ENCODE measurements at regions not wholly inside any gene's neighbourhood (a gene's known extent, or its start where the extent isn't known, plus 50 kb on each side); places are given as distances from the start of the nearest gene placed in this dataset.
A peak's percentile ranks its signal among the peaks of the same experiment; 100 is the strongest.
"Not testable (repeated sequence)": the region's sequence is repeated elsewhere in the genome, so short reads cannot be mapped to it uniquely, and the experiment has no call there.

DNA sequence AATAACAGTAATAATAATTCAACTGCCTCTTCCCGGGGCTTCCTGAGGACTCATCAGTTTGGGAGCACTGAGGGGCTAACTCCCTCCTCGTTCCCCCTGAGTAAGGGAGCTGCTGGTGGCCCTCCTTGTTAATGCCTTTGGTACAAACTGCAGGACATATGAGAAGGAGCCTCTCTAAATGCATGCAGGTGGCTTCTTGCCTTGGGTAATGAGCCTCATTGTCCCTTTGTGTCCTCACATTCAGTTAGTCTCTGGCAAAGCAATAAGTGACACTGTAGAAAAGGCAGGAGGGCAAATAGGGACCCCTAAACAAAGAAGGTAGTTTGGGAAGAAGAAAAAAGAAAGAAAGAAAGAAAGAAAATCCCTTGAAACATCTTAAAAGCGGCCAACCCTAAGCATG lies 95.4 kb upstream of the ERCC6L2 start:
- TF ChIP-seq, protein P1, sequence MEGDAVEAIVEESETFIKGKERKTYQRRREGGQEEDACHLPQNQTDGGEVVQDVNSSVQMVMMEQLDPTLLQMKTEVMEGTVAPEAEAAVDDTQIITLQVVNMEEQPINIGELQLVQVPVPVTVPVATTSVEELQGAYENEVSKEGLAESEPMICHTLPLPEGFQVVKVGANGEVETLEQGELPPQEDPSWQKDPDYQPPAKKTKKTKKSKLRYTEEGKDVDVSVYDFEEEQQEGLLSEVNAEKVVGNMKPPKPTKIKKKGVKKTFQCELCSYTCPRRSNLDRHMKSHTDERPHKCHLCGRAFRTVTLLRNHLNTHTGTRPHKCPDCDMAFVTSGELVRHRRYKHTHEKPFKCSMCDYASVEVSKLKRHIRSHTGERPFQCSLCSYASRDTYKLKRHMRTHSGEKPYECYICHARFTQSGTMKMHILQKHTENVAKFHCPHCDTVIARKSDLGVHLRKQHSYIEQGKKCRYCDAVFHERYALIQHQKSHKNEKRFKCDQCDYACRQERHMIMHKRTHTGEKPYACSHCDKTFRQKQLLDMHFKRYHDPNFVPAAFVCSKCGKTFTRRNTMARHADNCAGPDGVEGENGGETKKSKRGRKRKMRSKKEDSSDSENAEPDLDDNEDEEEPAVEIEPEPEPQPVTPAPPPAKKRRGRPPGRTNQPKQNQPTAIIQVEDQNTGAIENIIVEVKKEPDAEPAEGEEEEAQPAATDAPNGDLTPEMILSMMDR (IDR thresholded peaks at IDR 0.05; ENCODE audit: low read depth, low read length): no peak
- H3K4me3 ChIP-seq (ENCODE audit: low read depth, low read length): no peak overlapping the region
- in situ Hi-C loops (cut with HindIII; ENCODE audit: low sequenced_read_pairs): no loop called here
- no peak for DNase-seq (ENCODE audit: low read depth, low spot score)

DNA sequence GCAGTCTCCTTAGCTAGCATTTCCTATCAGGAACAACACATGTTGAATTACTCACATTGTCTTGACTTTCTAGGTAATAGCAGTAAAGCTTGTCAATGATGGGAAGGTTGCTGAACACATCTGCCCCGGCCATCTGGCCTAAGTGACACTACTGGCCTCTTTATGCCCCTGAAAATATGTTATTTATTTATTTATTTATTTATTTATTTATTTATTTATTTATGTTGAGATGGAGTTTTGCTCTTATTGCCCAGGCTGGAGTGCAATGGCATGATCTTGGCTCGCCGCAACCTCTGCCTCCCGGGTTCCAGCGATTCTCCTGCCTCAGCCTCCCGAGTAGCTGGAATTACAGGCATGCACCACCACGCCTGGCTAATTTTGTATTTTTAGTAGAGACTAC lies 95.9 kb upstream of the ERCC6L2 start:
- in situ Hi-C loops (cut with HindIII; ENCODE audit: low sequenced_read_pairs); DNase-seq (ENCODE audit: low read depth, low spot score): not testable (repeated sequence)

DNA sequence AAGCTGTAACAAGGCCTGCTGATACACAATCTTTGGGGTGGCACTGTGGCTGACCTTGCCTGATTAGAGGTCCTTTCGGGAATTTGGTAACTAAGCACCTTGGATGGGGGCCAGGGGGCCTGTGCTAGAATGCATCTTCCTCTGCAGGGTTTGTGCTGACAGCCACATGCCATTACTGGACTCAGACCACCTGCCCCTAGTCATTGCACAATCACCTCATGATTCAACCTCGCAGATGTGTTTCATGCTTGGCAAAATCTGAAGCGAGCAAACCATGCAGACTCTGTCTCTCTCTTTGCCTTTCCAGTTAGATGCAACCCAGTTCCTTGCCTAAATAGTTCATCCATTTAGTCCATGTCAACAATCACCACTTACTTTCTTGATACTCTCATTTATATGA lies 96.5 kb upstream of the ERCC6L2 start:
- TF ChIP-seq, protein P1 (IDR thresholded peaks at IDR 0.05; ENCODE audit: low read depth, low read length): no peak
- no peak overlapping the region for H3K4me3 ChIP-seq (ENCODE audit: low read depth, low read length)
- in situ Hi-C loops (cut with HindIII; ENCODE audit: low sequenced_read_pairs): no loop called here
- peak; percentile 56 for DNase-seq (ENCODE audit: low read depth, low spot score)

More for the DNA sequence above, 95.9 kb upstream of the ERCC6L2 start:
- H3K4me3 ChIP-seq (ENCODE audit: low read depth, low read length): not testable (repeated sequence)

DNA sequence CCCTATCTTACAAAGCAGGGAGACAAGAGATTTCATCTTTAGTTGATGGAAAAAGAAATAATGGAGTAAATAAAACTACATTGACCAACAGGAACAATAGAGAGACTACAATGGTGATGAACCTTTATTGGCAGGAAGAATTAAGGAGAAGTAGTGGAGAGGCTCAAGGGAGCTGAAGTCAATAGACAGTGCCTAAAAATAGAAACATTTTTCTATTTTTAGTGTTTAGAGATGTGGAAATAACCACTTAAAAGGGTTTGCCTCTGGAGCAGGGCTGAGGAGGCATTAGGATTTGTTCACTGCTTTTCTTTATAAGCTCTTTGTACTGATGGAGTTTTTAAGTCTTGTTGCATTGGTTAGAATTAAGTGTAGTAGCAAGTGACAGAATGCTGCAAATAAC lies 98.4 kb upstream of the ERCC6L2 start:
- in situ Hi-C loops (cut with HindIII; ENCODE audit: low sequenced_read_pairs): no loop called here
- TF ChIP-seq, protein P1 (IDR thresholded peaks at IDR 0.05; ENCODE audit: low read depth, low read length): no peak
- DNase-seq (ENCODE audit: low read depth, low spot score): no peak
- H3K4me3 ChIP-seq (ENCODE audit: low read depth, low read length): no peak overlapping the region

DNA sequence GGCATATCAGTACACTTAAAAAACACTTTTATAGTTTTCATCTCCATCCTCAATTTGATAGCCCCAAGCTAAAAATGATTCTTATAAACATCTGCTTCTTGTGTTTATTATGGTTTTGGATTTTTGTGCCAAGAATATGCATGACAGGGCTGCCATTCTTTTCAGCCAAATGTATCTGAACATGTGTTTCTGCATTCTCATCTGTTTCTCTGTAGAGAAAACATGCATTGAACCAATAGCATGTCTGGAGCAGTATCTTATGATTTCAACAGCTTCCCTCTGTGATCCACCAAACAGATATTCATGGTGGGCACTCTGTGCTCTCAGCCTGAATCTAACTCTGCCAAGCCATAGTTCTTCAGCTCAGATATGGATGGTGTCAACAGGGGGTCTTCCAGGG lies 99.3 kb upstream of the ERCC6L2 start:
- TF ChIP-seq, protein P1 (IDR thresholded peaks at IDR 0.05; ENCODE audit: low read depth, low read length): no peak
- H3K4me3 ChIP-seq (ENCODE audit: low read depth, low read length): no peak overlapping the region
- in situ Hi-C loops (cut with HindIII; ENCODE audit: low sequenced_read_pairs): no loop called here
- DNase-seq (ENCODE audit: low read depth, low spot score): no peak

DNA sequence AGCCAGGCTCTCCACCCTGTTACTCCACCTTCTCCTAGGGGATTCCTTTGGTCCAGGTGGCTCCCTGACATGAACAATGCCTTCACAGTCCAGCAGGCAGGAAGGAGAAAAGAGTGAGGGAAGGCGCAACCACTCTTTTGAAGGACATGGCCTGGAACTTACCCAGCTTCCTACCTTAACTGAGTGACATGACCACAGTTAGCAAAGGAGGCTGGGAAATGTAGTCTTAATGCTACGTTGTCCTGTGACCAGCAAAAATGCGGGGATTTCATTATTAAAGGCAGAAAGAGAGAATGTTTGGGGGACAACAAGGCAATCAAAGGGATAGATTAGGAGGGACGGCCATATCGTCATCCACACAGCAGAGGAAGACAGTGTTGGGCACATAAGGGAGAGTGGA lies 100.3 kb upstream of the ERCC6L2 start:
- in situ Hi-C loops (cut with HindIII; ENCODE audit: low sequenced_read_pairs): no loop called here
- DNase-seq (ENCODE audit: low read depth, low spot score): no peak
- no peak overlapping the region for H3K4me3 ChIP-seq (ENCODE audit: low read depth, low read length)
- TF ChIP-seq, protein P1 (IDR thresholded peaks at IDR 0.05; ENCODE audit: low read depth, low read length): no peak

DNA sequence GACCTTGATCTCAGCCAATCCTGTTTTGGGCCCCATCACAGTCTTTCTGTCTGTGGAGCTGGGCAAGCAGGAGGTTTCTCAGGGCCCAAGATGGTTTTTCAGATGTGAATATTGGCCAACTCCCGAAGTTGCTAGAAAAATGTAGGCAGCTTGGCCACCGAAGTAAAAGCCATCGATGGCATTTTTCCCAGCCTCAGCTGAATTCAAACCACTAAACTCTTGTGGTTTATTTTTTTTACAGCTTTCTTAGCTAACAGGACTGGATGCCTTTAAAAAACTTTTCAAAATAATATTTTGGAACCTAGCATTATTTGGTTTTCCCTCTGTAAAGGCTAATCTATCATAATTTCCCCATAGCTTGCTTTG lies 102.5 kb upstream of the ERCC6L2 start:
- peak; percentile 76 for DNase-seq (ENCODE audit: low read depth, low spot score)
- H3K4me3 ChIP-seq (ENCODE audit: low read depth, low read length): no peak overlapping the region
- in situ Hi-C loops (cut with HindIII; ENCODE audit: low sequenced_read_pairs): no loop called here
- TF ChIP-seq, protein P1 (IDR thresholded peaks at IDR 0.05; ENCODE audit: low read depth, low read length): no peak

Data from astrocyte of the spinal cord (primary cell).